EH (cell line): ENCODE measurements at regions not wholly inside any gene's neighbourhood (a gene's known extent, or its start where the extent isn't known, plus 50 kb on each side); places are given as distances from the start of the nearest gene placed in this dataset.

ENCODE experiments used
- DNase-seq: peaks from one replicate; pipeline ENCODE4 v3.0.0-alpha.2; 2015; ENCODE audit warnings: low read depth

GRCh38 chr13:48891586-48891985 lies 84.1 kb upstream of the FNDC3A start:
- peak; percentile 67 for DNase-seq

- DNase-seq: peak; percentile 85
Observed at GRCh38 chr13:48892053-48892687, 83.5 kb upstream of the FNDC3A start.

- no peak for DNase-seq
Observed at GRCh38 chr13:48892688-48893075, 83.0 kb upstream of the FNDC3A start.

- peak; percentile 55 for DNase-seq
Observed at GRCh38 chr13:48896312-48896711, 79.4 kb upstream of the FNDC3A start.

GRCh38 chr13:48901781-48902180 lies 73.9 kb upstream of the FNDC3A start:
- DNase-seq: no peak

GRCh38 chr13:48902368-48902767 lies 73.3 kb upstream of the FNDC3A start:
- DNase-seq: peak; percentile 6

GRCh38 chr13:48904668-48905290 lies 70.9 kb upstream of the FNDC3A start:
- DNase-seq: no peak

GRCh38 chr13:48906200-48906599 lies 69.5 kb upstream of the FNDC3A start:
- no peak for DNase-seq

GRCh38 chr13:48908381-48909055 lies 67.2 kb upstream of the FNDC3A start:
- peak; percentile 15 for DNase-seq

GRCh38 chr13:48909056-48909389 lies 66.7 kb upstream of the FNDC3A start:
- no peak for DNase-seq

GRCh38 chr13:48910686-48911085 lies 65.0 kb upstream of the FNDC3A start:
- DNase-seq: no peak

- DNase-seq: no peak
Observed at GRCh38 chr13:48919751-48920150, 56.0 kb upstream of the FNDC3A start.

- DNase-seq: no peak
Observed at GRCh38 chr13:48920730-48921129, 55.0 kb upstream of the FNDC3A start.

- DNase-seq: no peak
Observed at GRCh38 chr13:48923376-48923775, 52.3 kb upstream of the FNDC3A start.

- DNase-seq: no peak
Observed at GRCh38 chr13:48925001-48925400, 50.7 kb upstream of the FNDC3A start.
